ENCODE measurements at regions not wholly inside any gene's neighbourhood (a gene's known extent, or its start where the extent isn't known, plus 50 kb on each side); places are given as distances from the start of the nearest gene placed in this dataset.

- Histone ChIP-seq H3K9me3 (no peaks in the 10 kb centered on the region), H3K4me1 (ENCODE audit: low read depth) (no peaks in the 10 kb centered on the region), H3K4me3 (no peak overlapping the region), H3K36me3 (ENCODE audit: low read depth) (no peaks in the 10 kb centered on the region)
- TF ChIP-seq CTCF (IDR thresholded peaks at IDR 0.05), result no peak
- intact Hi-C loops (cut with DNase I, micrococcal nuclease), result no loop called here
- DNase-seq, result no peak
- ATAC-seq, result peak; percentile 15
Observed at GRCh38 chr14:37650356-37651037, 55.1 kb downstream of the TTC6 start.

DNA sequence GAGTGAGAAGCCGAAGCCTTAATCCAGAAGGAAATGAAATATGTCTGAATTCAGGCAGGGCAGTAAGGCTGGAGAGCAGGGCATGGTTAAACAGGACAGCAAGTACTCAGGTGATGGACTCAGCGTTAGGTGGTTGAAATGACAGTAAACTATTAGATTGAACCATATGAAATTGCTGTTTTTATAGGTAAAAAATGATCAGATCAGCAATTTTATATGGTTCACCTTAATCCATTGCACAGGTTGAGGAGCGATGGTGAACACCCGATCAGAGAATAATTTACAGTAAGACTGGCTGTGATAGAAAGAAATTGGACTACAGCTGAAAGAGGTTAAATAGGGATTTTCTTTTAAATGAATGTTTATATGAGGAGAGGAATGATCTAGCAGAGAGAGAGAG lies 56.6 kb downstream of the TTC6 start:
- ATAC-seq, result no peak
- TF ChIP-seq CTCF (IDR thresholded peaks at IDR 0.05), result no peak
- Histone ChIP-seq H3K4me3 (no peak overlapping the region), H3K4me1 (ENCODE audit: low read depth) (no peaks in the 10 kb centered on the region), H3K9me3 (no peaks in the 10 kb centered on the region), H3K36me3 (ENCODE audit: low read depth) (no peaks in the 10 kb centered on the region)
- no peak for DNase-seq
- intact Hi-C loops (cut with DNase I, micrococcal nuclease), result no loop called here

GRCh38 chr14:37655418-37655817 lies 60.0 kb downstream of the TTC6 start:
- Histone ChIP-seq H3K4me1 (ENCODE audit: low read depth) (no peaks in the 10 kb centered on the region), H3K4me3 (no peak overlapping the region), H3K36me3 (ENCODE audit: low read depth) (no peaks in the 10 kb centered on the region), H3K9me3 (peaks cover 4% of the 10 kb centered on the region)
- intact Hi-C loops (cut with DNase I, micrococcal nuclease), result no loop called here
- no peak for TF ChIP-seq CTCF (IDR thresholded peaks at IDR 0.05)
- ATAC-seq (no peak), DNase-seq (no peak)

DNA sequence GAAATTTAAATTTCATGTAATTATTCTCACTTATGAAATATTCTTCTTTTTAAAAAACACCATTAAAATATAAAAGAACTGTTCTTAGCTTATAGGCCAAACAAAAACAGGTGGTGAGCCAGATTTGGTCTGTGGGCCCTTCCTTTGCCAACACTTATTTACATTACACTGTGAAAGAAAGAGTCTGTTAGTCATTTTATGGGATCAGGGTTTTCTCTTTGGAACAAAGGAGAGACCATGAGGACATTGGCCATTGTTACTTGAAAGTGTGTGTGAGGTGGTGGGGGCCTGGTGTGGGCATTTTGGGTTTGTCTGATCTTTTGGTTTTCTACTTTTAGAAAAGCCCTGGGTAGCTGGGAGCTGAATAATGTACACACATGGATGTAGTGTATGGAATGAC lies 62.7 kb downstream of the TTC6 start:
- no peak for TF ChIP-seq CTCF (IDR thresholded peaks at IDR 0.05)
- H3K36me3 ChIP-seq (ENCODE audit: low read depth), result no peaks in the 10 kb centered on the region
- no peak for ATAC-seq
- no peaks in the 10 kb centered on the region for H3K4me1 ChIP-seq (ENCODE audit: low read depth)
- no peak for DNase-seq
- H3K4me3 ChIP-seq, result no peak overlapping the region
- peaks cover 13% of the 10 kb centered on the region for H3K9me3 ChIP-seq
- intact Hi-C loops (cut with DNase I, micrococcal nuclease), result no loop called here

GRCh38 chr14:37663498-37663897 lies 68.1 kb downstream of the TTC6 start:
- H3K9me3 ChIP-seq, result peaks cover 13% of the 10 kb centered on the region
- ATAC-seq (no peak), DNase-seq (no peak)
- H3K36me3 ChIP-seq (ENCODE audit: low read depth), result no peaks in the 10 kb centered on the region
- H3K4me1 ChIP-seq (ENCODE audit: low read depth), result no peaks in the 10 kb centered on the region
- no peak overlapping the region for H3K4me3 ChIP-seq
- no peak for TF ChIP-seq CTCF (IDR thresholded peaks at IDR 0.05)
- intact Hi-C loops (cut with DNase I, micrococcal nuclease), result no loop called here

- ATAC-seq (no peak), DNase-seq (no peak)
- Histone ChIP-seq H3K36me3 (ENCODE audit: low read depth) (no peaks in the 10 kb centered on the region), H3K9me3 (peaks cover 9% of the 10 kb centered on the region), H3K4me3 (no peak overlapping the region), H3K4me1 (ENCODE audit: low read depth) (no peaks in the 10 kb centered on the region)
- intact Hi-C loops (cut with DNase I, micrococcal nuclease), result no loop called here
- TF ChIP-seq CTCF (IDR thresholded peaks at IDR 0.05), result no peak
Observed at GRCh38 chr14:37665479-37665878, 70.0 kb downstream of the TTC6 start.
